A673 (cell line): ENCODE measurements at regions not wholly inside any gene's neighbourhood (a gene's known extent, or its start where the extent isn't known, plus 50 kb on each side); places are given as distances from the start of the nearest gene placed in this dataset.

Source experiments
- BruUV-seq: library from RNA; stranded (reverse); fragments of 400-500 nt; replicated peaks from 2 replicates; lab custom pipeline; 2021; lab: Mats Ljungman, UMichigan
- CTCF ChIA-PET: fragments of 300-600 bp; sonication (Branson Sonifier 250); formaldehyde crosslinking; loops from one replicate; lab custom pipeline; 2022; ENCODE audit warnings: antibody characterized with exemption; lab: Charles Lee
- POLR2A ChIA-PET: fragments of 300-600 bp; sonication (Branson Sonifier 250); formaldehyde crosslinking; loops from one replicate; lab custom pipeline; 2022; ENCODE audit warnings: antibody characterized with exemption; ENCODE audit not compliant: low non-redundant PET; lab: Charles Lee
- DNase-seq: peaks from one replicate; pipeline ENCODE4 v3.0.0-alpha.2; 2015; ENCODE audit warnings: low spot score
- H3K27ac ChIP-seq: fragments of 200-600 bp; sonication (generic); 2 replicates; pipeline ENCODE4 v1.5.1; 2016; ENCODE audit warnings: mixed run types, low read depth, mild to moderate bottlenecking, mixed read lengths, antibody characterized with exemption, low read length; ENCODE audit not compliant: poor library complexity, severe bottlenecking
- H3K27me3 ChIP-seq: fragments of 200-600 bp; sonication (generic); replicated peaks from 2 replicates; pipeline ENCODE4 v1.6.1; 2017; ENCODE audit warnings: mixed run types, low read depth, mild to moderate bottlenecking, mixed read lengths, antibody characterized with exemption, low read length; ENCODE audit not compliant: insufficient read depth, poor library complexity
- H3K36me3 ChIP-seq: fragments of 200-600 bp; sonication (generic); 2 replicates; pipeline ENCODE4 v1.6.1; 2016; ENCODE audit warnings: mixed run types, mild to moderate bottlenecking, mixed read lengths, antibody characterized with exemption, low read length; ENCODE audit not compliant: insufficient read depth, poor library complexity, severe bottlenecking
- H3K4me1 ChIP-seq: fragments of 200-600 bp; sonication (generic); 2 replicates; pipeline ENCODE4 v1.6.1; 2017; ENCODE audit warnings: mixed run types, mild to moderate bottlenecking, mixed read lengths, antibody characterized with exemption, low read length; ENCODE audit not compliant: insufficient read depth, poor library complexity, severe bottlenecking
- H3K4me3 ChIP-seq: fragments of 200-600 bp; sonication (generic); 2 replicates; pipeline ENCODE4 v1.5.1; 2016; ENCODE audit warnings: low read depth, mixed run types, mild to moderate bottlenecking, mixed read lengths, low read length; ENCODE audit not compliant: poor library complexity, severe bottlenecking
- H3K9me3 ChIP-seq: fragments of 200-600 bp; sonication (generic); 2 replicates; pipeline ENCODE4 v1.6.1; 2016; ENCODE audit warnings: mixed run types, low read depth, mild to moderate bottlenecking, mixed read lengths, antibody characterized with exemption, low read length; ENCODE audit not compliant: poor library complexity, severe bottlenecking
- CTCF ChIP-seq: fragments of 300-800, 200-600 bp; sonication (generic); conservative IDR thresholded peaks from 2 replicates; pipeline ENCODE4 v1.5.1; 2017; ENCODE audit warnings: low read depth, mild to moderate bottlenecking, antibody characterized with exemption, low read length, moderate library complexity, mixed read lengths
- EZH2 ChIP-seq: fragments of 200-600 bp; sonication (generic); IDR thresholded peaks from 2 replicates; pipeline ENCODE4 v1.6.1; 2017; ENCODE audit warnings: borderline replicate concordance, low read depth, mild to moderate bottlenecking, mixed read lengths, antibody characterized with exemption, low read length; ENCODE audit not compliant: poor library complexity, severe bottlenecking
- intact Hi-C: fragments of 100-400 bp; cut with micrococcal nuclease; formaldehyde crosslinking; loops from one replicate; pipeline ENCODE4 v1.10.0; 2022; ENCODE audit not compliant: unreplicated experiment

GRCh38 chr1:242691610-242691945 lies 167.1 kb upstream of the PLD5 start:
- H3K4me3 ChIP-seq = no peak overlapping the region
- H3K9me3 ChIP-seq = no peaks in the 10 kb centered on the region
- intact Hi-C loops = no loop called here
- TF ChIP-seq EZH2 (no peak), CTCF (no peak)
- CTCF ChIA-PET = no interaction called here
- no peak overlapping the region for H3K27ac ChIP-seq
- BruUV-seq = no TSS peak
- no peaks in the 10 kb centered on the region for H3K4me1 ChIP-seq
- H3K36me3 ChIP-seq = no peaks in the 10 kb centered on the region
- POLR2A ChIA-PET = no interaction called here
- no peak for DNase-seq
- H3K27me3 ChIP-seq = no peaks in the 10 kb centered on the region

- no peak overlapping the region for H3K4me3 ChIP-seq
- DNase-seq = no peak
- H3K4me1 ChIP-seq = no peaks in the 10 kb centered on the region
- TF ChIP-seq CTCF = no peak
- no peak for TF ChIP-seq EZH2
- no peaks in the 10 kb centered on the region for H3K9me3 ChIP-seq
- intact Hi-C loops = no loop called here
- H3K27me3 ChIP-seq = no peaks in the 10 kb centered on the region
- no TSS peak for BruUV-seq
- H3K36me3 ChIP-seq = no peaks in the 10 kb centered on the region
- ChIA-PET CTCF (no interaction called here), POLR2A (no interaction called here)
- H3K27ac ChIP-seq = no peak overlapping the region
These were observed 166.5 kb upstream of the PLD5 start for GRCh38 chr1:242690849-242691609.

GRCh38 chr1:242689378-242689777 lies 164.9 kb upstream of the PLD5 start:
- BruUV-seq = no TSS peak
- ChIA-PET CTCF (no interaction called here), POLR2A (no interaction called here)
- no peaks in the 10 kb centered on the region for H3K9me3 ChIP-seq
- no peaks in the 10 kb centered on the region for H3K4me1 ChIP-seq
- intact Hi-C loops = no loop called here
- no peaks in the 10 kb centered on the region for H3K36me3 ChIP-seq
- no peak for DNase-seq
- no peak overlapping the region for H3K27ac ChIP-seq
- H3K4me3 ChIP-seq = no peak overlapping the region
- no peaks in the 10 kb centered on the region for H3K27me3 ChIP-seq
- TF ChIP-seq CTCF (no peak), EZH2 (no peak)
